Gastroesophageal sphincter (tissue), 3 donors: ENCODE measurements at regions not wholly inside any gene's neighbourhood (a gene's known extent, or its start where the extent isn't known, plus 50 kb on each side); places are given as distances from the start of the nearest gene placed in this dataset.

Experiments
- EP300 ChIP-seq: sonication (generic); formaldehyde crosslinking; IDR thresholded peaks from one replicate; pipeline ENCODE4 v1.6.1; 2017; ENCODE audit warnings: antibody characterized with exemption, mild to moderate bottlenecking
- POLR2A ChIP-seq, 2 donors: fragments of 450-650 bp; IDR thresholded peaks; one replicate each; pipeline ENCODE4 v1.6.1; 2017; ENCODE audit warnings: antibody characterized with exemption in 2 of 2, mild to moderate bottlenecking in 2 of 2, moderate library complexity in 1 of 2
- TF ChIP-seq, protein P1 (sequence below), 4 experiments: fragments of 200-600 bp in 2 of 4; fragments of 450-650 bp in 2 of 4; sonication (generic) in 1 of 4; IDR thresholded peaks; one replicate each; pipeline ENCODE4 v1.5.1; 2017 to 2019; ENCODE audit warnings: antibody characterized with exemption in 4 of 4, mild to moderate bottlenecking in 2 of 4, moderate library complexity in 2 of 4

- TF ChIP-seq, protein P1, sequence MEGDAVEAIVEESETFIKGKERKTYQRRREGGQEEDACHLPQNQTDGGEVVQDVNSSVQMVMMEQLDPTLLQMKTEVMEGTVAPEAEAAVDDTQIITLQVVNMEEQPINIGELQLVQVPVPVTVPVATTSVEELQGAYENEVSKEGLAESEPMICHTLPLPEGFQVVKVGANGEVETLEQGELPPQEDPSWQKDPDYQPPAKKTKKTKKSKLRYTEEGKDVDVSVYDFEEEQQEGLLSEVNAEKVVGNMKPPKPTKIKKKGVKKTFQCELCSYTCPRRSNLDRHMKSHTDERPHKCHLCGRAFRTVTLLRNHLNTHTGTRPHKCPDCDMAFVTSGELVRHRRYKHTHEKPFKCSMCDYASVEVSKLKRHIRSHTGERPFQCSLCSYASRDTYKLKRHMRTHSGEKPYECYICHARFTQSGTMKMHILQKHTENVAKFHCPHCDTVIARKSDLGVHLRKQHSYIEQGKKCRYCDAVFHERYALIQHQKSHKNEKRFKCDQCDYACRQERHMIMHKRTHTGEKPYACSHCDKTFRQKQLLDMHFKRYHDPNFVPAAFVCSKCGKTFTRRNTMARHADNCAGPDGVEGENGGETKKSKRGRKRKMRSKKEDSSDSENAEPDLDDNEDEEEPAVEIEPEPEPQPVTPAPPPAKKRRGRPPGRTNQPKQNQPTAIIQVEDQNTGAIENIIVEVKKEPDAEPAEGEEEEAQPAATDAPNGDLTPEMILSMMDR (IDR thresholded peaks at IDR 0.05) = no peak
- TF ChIP-seq POLR2A (IDR thresholded peaks at IDR 0.05) = no peak
- no peak for TF ChIP-seq EP300
Measured at GRCh38 chr6:113246186-113246585, 611.0 kb upstream of the MARCKS start.
